GM21515 (cell line): ENCODE measurements at regions not wholly inside any gene's neighbourhood (a gene's known extent, or its start where the extent isn't known, plus 50 kb on each side); places are given as distances from the start of the nearest gene placed in this dataset.
"Not testable (repeated sequence)": the region's sequence is repeated elsewhere in the genome, so short reads cannot be mapped to it uniquely, and the experiment has no call there.

ENCODE experiments used
- ATAC-seq: cut with Tn5 transposase; IDR thresholded peaks from one replicate; pipeline ENCODE4 v1.9.1; 2021; ENCODE audit not compliant: unreplicated experiment

DNA sequence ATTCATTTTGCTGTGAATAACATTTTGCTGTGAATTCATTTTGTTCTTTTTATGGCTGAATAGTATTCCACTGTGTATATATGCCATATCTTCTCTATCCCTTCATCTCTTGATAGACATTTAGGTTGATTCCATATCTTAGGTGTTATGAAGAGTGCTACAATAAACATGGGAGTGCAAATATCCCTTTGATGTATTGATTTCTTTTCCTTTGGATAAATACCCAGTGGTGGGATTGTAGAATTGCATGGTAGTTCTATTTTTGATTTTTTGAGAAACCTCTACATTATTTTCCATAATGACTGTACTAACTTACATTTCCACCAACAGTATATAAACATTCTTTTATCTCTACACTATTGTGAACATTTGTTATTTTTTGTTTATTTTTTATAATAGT lies 555.9 kb downstream of the PDHA2 start:
- no peak for ATAC-seq

GRCh38 chr4:96406742-96407141 lies 566.8 kb downstream of the PDHA2 start:
- no peak for ATAC-seq

DNA sequence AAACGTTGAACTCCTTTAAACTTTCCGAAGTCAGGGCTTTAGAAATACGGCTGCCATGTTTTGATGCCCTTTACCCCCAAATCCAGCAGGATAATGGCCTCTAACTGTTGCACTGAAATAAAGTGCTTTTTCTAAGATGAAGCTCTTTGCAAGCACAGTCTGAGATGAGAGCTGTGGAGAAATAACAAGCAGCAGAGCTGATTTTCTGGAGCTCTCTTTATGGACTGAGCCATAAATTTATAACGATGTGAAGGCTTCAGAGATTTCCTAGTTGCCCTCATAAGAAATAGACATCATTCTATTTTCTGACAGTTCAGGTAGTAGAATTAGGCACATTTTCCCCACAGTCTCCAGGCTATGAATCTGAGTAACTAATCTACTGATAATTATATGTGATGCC lies 567.3 kb downstream of the PDHA2 start:
- no peak for ATAC-seq

DNA sequence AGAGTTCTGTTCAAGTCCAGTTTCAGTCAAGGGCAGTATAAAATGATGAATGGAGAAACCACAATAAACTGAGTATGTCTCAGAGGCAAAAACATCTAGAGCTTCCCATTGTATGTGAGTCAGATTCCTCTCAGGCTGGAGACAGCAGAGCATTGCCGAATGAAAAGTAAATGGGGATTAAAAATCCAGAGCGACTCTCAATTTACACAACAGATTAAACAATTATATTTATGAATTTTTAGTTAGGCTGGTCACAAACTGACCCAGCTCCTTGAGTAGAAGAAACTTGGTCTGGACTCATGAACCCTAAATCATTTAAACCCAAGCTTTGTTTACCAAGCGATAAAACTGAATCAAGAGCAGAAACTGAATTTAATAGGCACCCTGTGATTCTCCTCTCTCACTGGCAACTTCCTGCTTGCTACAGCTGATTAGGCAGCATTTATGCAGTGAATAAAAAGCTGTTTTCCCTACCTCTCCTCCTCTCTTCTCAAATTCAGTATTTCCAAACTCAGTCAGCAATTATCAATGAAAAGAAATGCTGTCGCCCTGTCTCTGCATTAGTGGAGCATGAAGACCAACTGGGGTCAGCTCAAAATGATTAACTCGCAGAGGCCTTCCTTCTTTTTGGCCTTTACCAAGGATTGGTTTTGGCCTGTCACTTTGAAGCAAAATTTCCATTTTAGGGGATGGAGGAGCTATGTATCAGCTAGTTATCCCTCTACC lies 568.0 kb downstream of the PDHA2 start:
- no peak for ATAC-seq

DNA sequence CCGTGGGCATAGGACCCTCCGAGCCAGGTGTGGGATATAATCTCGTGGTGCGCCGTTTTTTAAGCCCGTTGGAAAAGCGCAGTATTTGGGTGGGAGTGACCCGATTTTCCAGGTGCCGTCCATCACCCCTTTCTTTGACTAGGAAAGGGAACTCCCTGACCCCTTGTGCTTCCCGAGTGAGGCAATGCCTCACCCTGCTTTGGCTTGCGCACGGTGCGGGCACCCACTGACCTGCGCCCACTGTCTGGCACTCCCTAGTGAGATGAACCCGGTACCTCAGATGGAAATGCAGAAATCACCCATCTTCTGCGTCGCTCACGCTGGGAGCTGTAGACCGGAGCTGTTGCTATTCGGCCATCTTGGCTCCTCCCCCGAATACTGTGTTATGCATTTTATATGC lies 575.0 kb downstream of the PDHA2 start:
- not testable (repeated sequence) for ATAC-seq

GRCh38 chr4:96429657-96430056 lies 589.8 kb downstream of the PDHA2 start:
- ATAC-seq, result no peak

- no peak for ATAC-seq
Measured at GRCh38 chr4:96431094-96431493, 591.2 kb downstream of the PDHA2 start.

- ATAC-seq, result no peak
Measured at GRCh38 chr4:96448315-96448872, 608.5 kb downstream of the PDHA2 start.

DNA sequence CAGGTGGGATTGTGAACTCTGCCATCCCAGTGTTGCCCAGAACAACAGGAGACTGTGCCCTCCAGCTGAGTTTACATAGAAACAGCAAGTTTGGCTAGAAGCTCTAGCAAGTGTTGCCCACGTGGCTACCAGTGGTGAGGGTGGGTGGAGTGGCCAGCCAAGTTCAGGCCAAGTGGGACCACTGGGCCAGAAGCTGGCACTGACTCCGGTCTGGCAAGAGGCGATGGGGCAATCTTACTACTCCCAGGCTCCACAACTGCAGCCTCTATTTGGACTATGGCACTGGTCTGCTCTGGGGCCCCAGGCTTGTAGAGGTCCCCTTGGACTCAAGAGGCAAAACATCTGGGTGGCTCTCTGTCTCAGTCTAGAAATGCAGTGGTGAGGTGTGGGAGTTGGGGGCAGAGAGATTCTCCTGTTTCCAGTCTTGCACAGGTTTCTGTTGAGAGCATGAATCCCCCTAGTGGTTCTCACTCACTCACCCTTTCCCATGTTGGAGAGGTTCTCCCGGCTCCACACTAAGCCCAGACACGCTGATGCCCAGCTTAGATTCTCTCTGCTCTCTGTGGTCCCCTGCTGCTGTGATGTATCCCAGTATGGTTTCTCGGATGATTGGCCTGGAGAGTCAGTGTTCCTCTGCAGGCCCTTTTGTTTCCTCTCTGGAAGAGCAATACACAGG lies 615.3 kb downstream of the PDHA2 start:
- no peak for ATAC-seq

DNA sequence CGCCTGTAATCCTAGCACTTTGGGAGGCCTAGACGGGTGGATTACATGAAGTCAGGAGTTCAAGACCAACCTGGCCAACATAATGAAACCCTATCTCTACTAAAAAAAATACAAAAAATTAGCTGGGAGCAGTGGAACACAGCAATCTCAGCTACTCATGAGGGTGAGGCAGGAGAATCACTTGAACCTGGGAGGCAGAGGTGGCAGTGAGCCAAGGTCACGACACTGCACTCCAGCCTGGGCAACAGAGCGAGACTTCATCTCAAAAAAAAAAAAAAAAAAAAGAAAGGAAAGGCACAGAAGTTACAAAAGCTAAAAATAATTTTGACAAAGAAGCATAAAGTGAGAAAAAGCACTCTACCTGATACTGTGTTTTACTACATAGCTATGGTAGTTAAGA lies 618.1 kb downstream of the PDHA2 start:
- ATAC-seq, result not testable (repeated sequence)

DNA sequence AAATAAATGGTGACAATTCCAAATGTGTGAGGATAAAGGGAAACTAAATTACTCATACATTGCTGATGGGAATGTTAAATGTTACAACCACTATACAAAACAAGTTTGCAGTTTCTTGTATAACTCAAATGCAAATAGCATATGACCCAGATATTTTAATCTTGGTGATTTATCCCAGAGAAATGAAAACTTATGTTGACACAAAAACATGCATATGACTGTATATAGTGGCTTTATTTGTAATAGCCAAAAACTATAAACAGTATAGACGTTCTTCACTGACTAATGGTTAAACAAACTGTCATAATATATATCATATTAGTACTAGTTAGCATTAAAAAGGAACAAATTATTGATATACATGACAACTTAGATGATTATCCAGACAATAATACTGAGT lies 619.2 kb downstream of the PDHA2 start:
- no peak for ATAC-seq

DNA sequence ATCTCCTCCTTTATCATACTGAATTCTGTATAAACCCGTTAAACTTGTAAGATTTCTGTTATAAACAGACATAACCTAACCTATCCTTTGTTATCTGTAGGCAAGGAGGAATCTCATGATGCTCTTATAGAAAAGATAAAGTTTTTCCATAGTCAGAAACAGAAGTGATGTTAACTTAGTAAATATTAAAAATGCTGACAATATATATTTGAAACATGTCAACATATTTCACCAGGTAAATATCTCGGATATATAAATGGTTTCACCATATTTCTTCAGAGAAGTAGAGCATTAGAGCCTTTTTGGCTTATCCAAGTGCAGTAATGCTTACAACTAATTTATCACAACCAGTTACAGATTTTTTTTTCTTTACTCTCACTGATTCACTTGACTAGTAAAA lies 625.9 kb downstream of the PDHA2 start:
- ATAC-seq, result no peak

DNA sequence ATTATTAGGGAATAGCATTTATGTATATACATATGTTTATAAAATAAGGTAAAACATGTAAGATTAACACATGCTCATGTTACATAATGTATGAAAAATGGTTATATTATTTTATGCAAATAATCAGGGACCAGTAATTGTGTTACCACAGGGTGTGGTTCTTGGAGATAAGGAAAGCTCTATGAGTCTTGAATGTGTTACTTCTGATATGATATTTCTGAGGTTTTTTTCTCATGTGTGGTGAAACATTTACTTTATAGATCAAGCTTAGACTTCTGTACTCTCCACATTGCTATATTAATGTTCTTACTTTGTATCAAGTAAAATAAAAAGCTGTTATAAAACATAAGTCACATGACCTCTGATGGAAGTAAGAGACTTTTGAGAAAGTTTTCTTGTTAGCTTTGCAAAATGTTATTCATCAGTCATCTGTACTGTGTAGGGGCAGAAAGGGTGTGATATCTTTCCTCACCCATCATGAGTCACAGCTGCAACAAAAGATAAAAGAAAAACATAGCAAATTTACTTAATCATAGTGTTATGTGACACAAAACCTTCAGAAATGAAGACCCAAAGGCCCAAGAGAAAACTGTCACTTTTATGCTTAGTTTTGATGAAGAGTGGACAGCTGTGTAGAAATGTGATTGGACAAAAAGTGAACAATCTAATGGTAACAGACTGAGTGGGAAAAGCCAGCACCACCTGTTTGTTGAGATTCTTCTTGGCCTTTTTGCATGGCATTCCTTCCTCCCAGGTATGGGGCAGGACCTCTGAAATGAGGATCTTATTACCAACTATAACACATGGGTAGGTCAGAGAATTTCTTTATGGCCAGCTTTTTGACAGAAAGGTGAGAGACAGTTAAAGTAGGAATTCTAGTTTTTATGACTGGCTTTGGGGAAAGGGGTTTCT lies 632.3 kb downstream of the PDHA2 start:
- ATAC-seq, result no peak

GRCh38 chr4:96473246-96473645 lies 633.4 kb downstream of the PDHA2 start:
- ATAC-seq, result no peak

GRCh38 chr4:96483308-96484030 lies 643.6 kb downstream of the PDHA2 start:
- no peak for ATAC-seq

GRCh38 chr4:96486563-96486962 lies 646.7 kb downstream of the PDHA2 start:
- ATAC-seq, result no peak

GRCh38 chr4:96497621-96498020 lies 657.7 kb downstream of the PDHA2 start:
- ATAC-seq, result no peak

DNA sequence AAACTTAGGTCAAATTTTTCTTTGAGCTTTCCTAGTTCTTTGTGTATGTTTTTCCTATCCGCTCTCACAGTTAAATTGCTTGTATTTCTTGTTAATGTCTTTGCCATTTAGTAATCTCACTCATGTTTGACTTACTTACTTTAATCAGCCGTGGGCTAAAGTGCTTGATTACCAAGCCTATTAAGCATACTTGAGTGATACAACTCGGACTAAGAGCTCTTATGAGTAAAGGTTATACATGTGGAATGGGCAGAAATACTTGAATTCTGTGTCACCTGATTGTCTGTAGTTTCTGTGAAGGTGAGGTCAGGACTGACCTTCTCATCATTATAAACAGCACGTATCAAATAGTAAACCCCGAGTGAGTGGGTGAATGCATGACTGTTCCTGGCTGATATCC lies 664.5 kb downstream of the PDHA2 start:
- ATAC-seq, result no peak

GRCh38 chr4:96509039-96509741 lies 669.3 kb downstream of the PDHA2 start:
- ATAC-seq, result no peak

- ATAC-seq, result no peak
Measured at GRCh38 chr4:96519291-96519690, 679.4 kb downstream of the PDHA2 start.
